ENCODE measurements at regions not wholly inside any gene's neighbourhood (a gene's known extent, or its start where the extent isn't known, plus 50 kb on each side); places are given as distances from the start of the nearest gene placed in this dataset.

GRCh38 chr6:139483079-139483478 is 108.6 kb upstream of the CITED2 start:
- no peak overlapping the region for H3K4me3 Mint-ChIP-seq
- CTCF ChIA-PET: no interaction called here
- H3K27me3 Mint-ChIP-seq: peaks cover 4% of the 10 kb centered on the region
- no peaks in the 10 kb centered on the region for H3K4me1 Mint-ChIP-seq
- DNase-seq: no peak
- H3K27ac Mint-ChIP-seq: no peak overlapping the region
- no peaks in the 10 kb centered on the region for H3K9me3 Mint-ChIP-seq
- no peaks in the 10 kb centered on the region for H3K36me3 Mint-ChIP-seq

GRCh38 chr6:139482287-139482686 is 107.8 kb upstream of the CITED2 start:
- Mint-ChIP-seq H3K4me3 (no peak overlapping the region), H3K4me1 (no peaks in the 10 kb centered on the region), H3K27ac (no peak overlapping the region), H3K27me3 (peaks cover 4% of the 10 kb centered on the region), H3K9me3 (no peaks in the 10 kb centered on the region), H3K36me3 (no peaks in the 10 kb centered on the region)
- CTCF ChIA-PET: no interaction called here
- DNase-seq: no peak

GRCh38 chr6:139480356-139481165 is 106.1 kb upstream of the CITED2 start:
- Mint-ChIP-seq H3K9me3 (no peaks in the 10 kb centered on the region), H3K27me3 (peaks cover 4% of the 10 kb centered on the region), H3K36me3 (no peaks in the 10 kb centered on the region), H3K27ac (no peak overlapping the region), H3K4me1 (no peaks in the 10 kb centered on the region), H3K4me3 (no peak overlapping the region)
- CTCF ChIA-PET: interaction anchor here (0.6 kb wide), 1 partner anchor 302 kb away, joined by 3 read pairs; no protein-coding TSS in a partner anchor
- DNase-seq: no peak

GRCh38 chr6:139479433-139480222 is 105.2 kb upstream of the CITED2 start:
- CTCF ChIA-PET: interaction anchor here (0.6 kb wide), 1 partner anchor 301 kb away, joined by 3 read pairs; no protein-coding TSS in a partner anchor
- Mint-ChIP-seq H3K27me3 (peaks cover 4% of the 10 kb centered on the region), H3K36me3 (no peaks in the 10 kb centered on the region), H3K27ac (no peak overlapping the region), H3K4me1 (no peaks in the 10 kb centered on the region), H3K4me3 (no peak overlapping the region), H3K9me3 (no peaks in the 10 kb centered on the region)
- DNase-seq: no peak

- CTCF ChIA-PET: no interaction called here
- Mint-ChIP-seq H3K4me1 (no peaks in the 10 kb centered on the region), H3K9me3 (no peaks in the 10 kb centered on the region), H3K4me3 (no peak overlapping the region), H3K27me3 (no peaks in the 10 kb centered on the region), H3K27ac (no peak overlapping the region), H3K36me3 (no peaks in the 10 kb centered on the region)
- DNase-seq: no peak
Observed at GRCh38 chr6:139475646-139476045, 101.2 kb upstream of the CITED2 start.

- Mint-ChIP-seq H3K4me1 (no peaks in the 10 kb centered on the region), H3K4me3 (no peak overlapping the region), H3K36me3 (no peaks in the 10 kb centered on the region), H3K9me3 (no peaks in the 10 kb centered on the region), H3K27ac (no peak overlapping the region), H3K27me3 (no peaks in the 10 kb centered on the region)
- no peak for DNase-seq
- CTCF ChIA-PET: no interaction called here
Observed at GRCh38 chr6:139475241-139475640, 100.8 kb upstream of the CITED2 start.

GRCh38 chr6:139474145-139475108 is 100.0 kb upstream of the CITED2 start:
- no peaks in the 10 kb centered on the region for H3K9me3 Mint-ChIP-seq
- no peak overlapping the region for H3K27ac Mint-ChIP-seq
- no peak for DNase-seq
- H3K4me1 Mint-ChIP-seq: no peaks in the 10 kb centered on the region
- no peak overlapping the region for H3K4me3 Mint-ChIP-seq
- no peaks in the 10 kb centered on the region for H3K36me3 Mint-ChIP-seq
- CTCF ChIA-PET: no interaction called here
- no peaks in the 10 kb centered on the region for H3K27me3 Mint-ChIP-seq

DNA sequence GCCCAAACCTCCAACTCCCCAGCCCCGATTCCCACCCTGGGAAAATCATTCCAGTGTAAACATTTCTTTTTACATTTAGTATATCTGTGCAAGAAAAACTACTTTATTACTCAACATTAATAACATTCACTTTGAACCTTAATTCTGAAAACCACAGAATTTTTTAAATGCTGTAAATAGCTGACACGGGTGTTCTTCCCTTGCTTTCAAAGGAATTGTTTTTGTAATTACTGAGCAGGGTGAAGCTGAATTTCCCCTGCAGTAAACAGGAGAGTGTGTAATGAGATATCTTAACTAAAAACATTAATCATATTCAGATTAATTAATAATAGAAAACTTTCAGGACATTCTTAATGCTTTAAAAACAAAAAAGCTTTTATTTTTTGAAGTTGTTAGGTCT is 99.3 kb upstream of the CITED2 start:
- no peak overlapping the region for H3K4me3 Mint-ChIP-seq
- DNase-seq: no peak
- H3K9me3 Mint-ChIP-seq: no peaks in the 10 kb centered on the region
- H3K4me1 Mint-ChIP-seq: no peaks in the 10 kb centered on the region
- no peaks in the 10 kb centered on the region for H3K27me3 Mint-ChIP-seq
- no peak overlapping the region for H3K27ac Mint-ChIP-seq
- CTCF ChIA-PET: no interaction called here
- H3K36me3 Mint-ChIP-seq: no peaks in the 10 kb centered on the region

GRCh38 chr6:139473231-139473701 is 98.8 kb upstream of the CITED2 start:
- CTCF ChIA-PET: no interaction called here
- Mint-ChIP-seq H3K4me3 (no peak overlapping the region), H3K27me3 (no peaks in the 10 kb centered on the region), H3K4me1 (no peaks in the 10 kb centered on the region), H3K27ac (no peak overlapping the region), H3K9me3 (no peaks in the 10 kb centered on the region), H3K36me3 (no peaks in the 10 kb centered on the region)
- DNase-seq: no peak

GRCh38 chr6:139472351-139473015 is 98.0 kb upstream of the CITED2 start:
- Mint-ChIP-seq H3K27me3 (no peaks in the 10 kb centered on the region), H3K4me3 (no peak overlapping the region), H3K27ac (no peak overlapping the region), H3K4me1 (no peaks in the 10 kb centered on the region), H3K36me3 (no peaks in the 10 kb centered on the region), H3K9me3 (no peaks in the 10 kb centered on the region)
- CTCF ChIA-PET: no interaction called here
- DNase-seq: no peak

DNA sequence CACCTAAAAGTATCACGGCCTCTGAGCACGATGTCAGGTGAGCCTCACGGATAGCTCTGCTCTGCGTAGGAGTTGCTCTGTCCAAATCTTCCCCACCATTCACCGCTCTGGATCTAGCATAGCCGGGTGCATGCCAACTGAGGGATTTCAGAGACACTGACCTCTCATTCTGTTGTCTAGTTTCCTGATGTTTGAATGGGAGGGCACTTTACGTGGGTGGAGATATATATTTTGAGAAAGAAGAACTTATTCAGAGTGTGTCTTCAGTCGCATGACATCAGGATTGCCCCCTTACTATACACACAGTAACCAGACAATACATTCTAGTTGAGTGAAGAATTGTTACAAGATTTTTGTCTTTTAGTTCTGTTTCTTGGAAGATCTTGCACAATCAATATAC is 96.5 kb upstream of the CITED2 start:
- no peaks in the 10 kb centered on the region for H3K9me3 Mint-ChIP-seq
- no peak overlapping the region for H3K27ac Mint-ChIP-seq
- DNase-seq: no peak
- no peaks in the 10 kb centered on the region for H3K27me3 Mint-ChIP-seq
- CTCF ChIA-PET: no interaction called here
- no peak overlapping the region for H3K4me3 Mint-ChIP-seq
- no peaks in the 10 kb centered on the region for H3K4me1 Mint-ChIP-seq
- no peaks in the 10 kb centered on the region for H3K36me3 Mint-ChIP-seq

DNA sequence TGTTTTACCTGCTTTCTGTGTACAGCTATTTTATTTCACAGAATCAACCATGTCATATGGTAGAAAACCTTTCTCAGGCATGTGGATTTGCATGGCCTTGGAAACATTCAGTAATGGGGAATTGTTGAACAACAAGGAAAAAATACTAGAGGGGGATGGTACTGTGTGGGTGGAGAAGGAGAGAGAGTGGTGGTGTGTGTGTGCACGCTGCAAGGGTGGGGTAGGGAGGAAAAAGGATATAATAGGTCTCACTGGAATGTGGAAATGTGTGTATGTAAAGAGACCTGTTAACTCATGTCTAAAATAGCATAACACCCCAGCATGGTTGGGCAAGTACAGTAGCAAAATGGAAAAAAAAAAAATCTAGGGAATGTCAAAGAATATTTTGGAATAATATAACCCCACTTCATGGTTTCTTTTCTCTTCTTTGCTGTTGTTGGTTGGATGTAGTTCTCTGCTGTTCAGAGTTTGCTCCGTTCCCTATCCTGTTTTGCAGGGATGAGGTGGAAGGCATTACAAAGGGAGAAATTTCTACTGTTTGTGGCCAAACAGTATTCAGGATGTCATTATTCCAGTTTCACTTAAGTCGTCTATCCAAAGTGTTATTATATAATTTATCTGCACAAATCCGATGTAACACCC is 93.9 kb upstream of the CITED2 start:
- Mint-ChIP-seq H3K4me3 (no peak overlapping the region), H3K4me1 (no peaks in the 10 kb centered on the region), H3K9me3 (no peaks in the 10 kb centered on the region), H3K27ac (no peak overlapping the region), H3K27me3 (no peaks in the 10 kb centered on the region), H3K36me3 (no peaks in the 10 kb centered on the region)
- DNase-seq: no peak
- CTCF ChIA-PET: no interaction called here

- H3K4me3 Mint-ChIP-seq: no peak overlapping the region
- no peaks in the 10 kb centered on the region for H3K9me3 Mint-ChIP-seq
- no peaks in the 10 kb centered on the region for H3K36me3 Mint-ChIP-seq
- no peak for DNase-seq
- no peaks in the 10 kb centered on the region for H3K4me1 Mint-ChIP-seq
- CTCF ChIA-PET: no interaction called here
- H3K27ac Mint-ChIP-seq: no peak overlapping the region
- no peaks in the 10 kb centered on the region for H3K27me3 Mint-ChIP-seq
Observed at GRCh38 chr6:139457476-139457875, 83.0 kb upstream of the CITED2 start.
